T-helper 2 cell (primary cell): ENCODE measurements at regions not wholly inside any gene's neighbourhood (a gene's known extent, or its start where the extent isn't known, plus 50 kb on each side); places are given as distances from the start of the nearest gene placed in this dataset.
"Not testable (repeated sequence)": the region's sequence is repeated elsewhere in the genome, so short reads cannot be mapped to it uniquely, and the experiment has no call there.

Source experiments
- DNase-seq, 5 experiments: peaks; one replicate each; pipeline versions ENCODE4 v3.0.0 to v3.0.0-alpha.2; 2012 to 2022

GRCh38 chrY:13756615-13757014 is 52.9 kb downstream of the TMSB4Y start:
- DNase-seq: no peak

DNA sequence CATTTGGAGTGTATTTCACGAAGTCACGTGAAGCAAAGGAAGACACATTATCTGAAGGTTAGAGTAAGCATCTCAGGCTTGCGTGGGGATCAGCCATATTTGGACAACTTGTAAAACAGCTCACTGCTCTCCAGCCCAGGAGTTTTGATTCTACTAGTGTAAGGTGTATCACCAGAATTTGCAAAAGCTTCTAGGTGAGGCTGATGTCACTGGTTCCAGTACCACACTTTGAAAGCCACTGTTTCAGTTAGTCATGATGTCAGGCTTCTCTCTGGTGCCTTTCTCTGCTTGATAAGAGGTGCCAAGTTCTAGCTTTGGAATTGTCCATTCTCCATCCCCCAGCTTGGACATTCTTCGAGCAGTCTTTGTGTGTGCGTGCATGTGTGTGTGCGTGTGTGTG is 62.3 kb downstream of the TMSB4Y start:
- no peak for DNase-seq

DNA sequence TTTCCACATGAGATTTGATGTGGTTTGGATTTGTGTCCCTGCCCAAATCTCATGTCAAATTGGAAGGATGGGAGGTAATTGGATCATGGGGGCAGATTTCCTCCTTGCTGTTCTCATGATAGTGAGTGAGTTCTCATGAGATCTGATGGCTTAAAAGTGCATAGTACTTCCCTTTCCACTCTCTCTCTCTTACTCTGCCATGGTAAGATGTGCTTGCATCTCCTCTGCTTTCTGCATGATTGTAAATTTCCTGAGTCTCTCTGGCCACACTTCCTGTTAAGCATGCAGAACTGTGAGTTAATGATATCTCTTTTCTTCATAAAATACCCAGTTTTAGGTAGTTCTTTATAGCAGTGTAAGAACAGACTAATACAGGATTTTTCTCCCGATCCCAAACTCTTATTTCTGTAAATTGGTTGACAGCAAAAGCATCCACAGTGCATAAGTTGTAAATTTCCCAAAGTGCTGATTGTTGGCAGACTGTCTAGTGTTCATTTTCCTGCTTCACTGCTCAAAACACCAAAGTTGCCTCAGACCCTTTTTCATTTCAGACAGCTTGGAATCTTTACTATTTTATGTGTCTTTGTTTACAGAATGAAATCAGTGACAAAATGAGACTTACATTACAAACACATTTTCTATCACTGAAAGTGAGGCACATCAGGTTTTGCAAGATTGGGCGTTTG is 86.6 kb downstream of the TMSB4Y start:
- peak in 1 of 5 experiments; percentile 32 for DNase-seq

GRCh38 chrY:13795067-13795466 is 91.4 kb downstream of the TMSB4Y start:
- no peak for DNase-seq

- no peak for DNase-seq
These were observed 99.1 kb downstream of the TMSB4Y start for GRCh38 chrY:13802828-13803227.

- DNase-seq: no peak
These were observed 99.7 kb downstream of the TMSB4Y start for GRCh38 chrY:13803424-13803823.

- no peak for DNase-seq
These were observed 100.7 kb downstream of the TMSB4Y start for GRCh38 chrY:13804124-13805056.

- DNase-seq: peak in 1 of 5 experiments; percentile 33
These were observed 101.5 kb downstream of the TMSB4Y start for GRCh38 chrY:13805057-13805735.

DNA sequence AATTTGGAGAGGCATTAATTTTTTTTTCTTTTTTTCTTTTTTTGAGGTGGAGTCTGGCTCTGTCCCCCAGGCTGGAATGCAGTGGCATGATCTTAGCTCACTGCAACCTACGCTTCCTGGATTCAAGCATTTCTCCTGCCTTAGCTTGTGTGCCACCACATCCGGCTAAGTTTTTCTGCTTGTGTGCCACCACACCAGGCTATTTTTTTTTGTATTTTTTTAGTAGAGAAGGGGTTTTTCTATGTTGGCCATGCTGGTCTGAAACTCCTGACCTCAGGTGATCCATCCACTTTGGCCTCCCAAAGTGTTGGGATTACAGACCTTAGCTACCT is 102.0 kb downstream of the TMSB4Y start:
- DNase-seq: peak in 1 of 5 experiments; percentile 64

- DNase-seq: no peak
These were observed 126.4 kb downstream of the TMSB4Y start for GRCh38 chrY:13830089-13830488.

DNA sequence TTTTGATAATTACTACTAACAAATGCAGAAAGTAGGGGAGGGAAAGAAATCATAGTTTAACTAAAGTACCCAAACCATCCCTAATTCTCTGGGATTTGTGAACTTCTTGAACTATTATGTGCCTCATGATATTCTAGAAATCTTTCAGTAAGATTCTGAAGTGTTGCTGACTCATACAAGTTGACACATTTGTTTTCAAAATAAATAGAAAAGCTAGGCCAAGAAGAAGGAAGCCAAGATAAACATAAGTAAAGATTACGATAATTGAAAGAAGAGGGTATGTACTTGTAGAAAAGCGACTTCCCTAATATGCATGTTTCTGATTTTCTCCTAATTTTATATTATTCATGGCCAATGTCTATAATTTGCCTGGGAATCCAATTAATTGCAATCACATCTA is 140.7 kb downstream of the TMSB4Y start:
- no peak for DNase-seq

GRCh38 chrY:13845276-13845675 is 141.0 kb downstream of the VCY start:
- no peak for DNase-seq

DNA sequence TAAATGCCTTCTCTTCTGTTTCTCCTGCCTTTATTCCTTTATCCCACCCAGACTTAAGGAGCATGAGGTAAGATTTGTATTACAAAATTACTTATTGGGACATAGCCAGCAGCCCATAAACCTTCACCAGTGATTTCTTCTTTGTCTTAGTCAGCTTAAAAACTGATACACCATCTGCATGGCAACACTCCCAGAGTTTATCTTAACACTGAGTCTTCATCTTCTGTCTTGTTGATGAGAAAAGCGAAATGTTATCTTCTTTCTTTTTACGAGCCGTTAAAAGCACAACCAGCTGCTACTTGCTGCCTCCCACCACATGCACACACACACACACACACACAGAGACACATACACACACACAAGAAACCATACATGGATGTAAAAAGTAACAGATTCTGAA is 116.7 kb downstream of the VCY start:
- no peak for DNase-seq

DNA sequence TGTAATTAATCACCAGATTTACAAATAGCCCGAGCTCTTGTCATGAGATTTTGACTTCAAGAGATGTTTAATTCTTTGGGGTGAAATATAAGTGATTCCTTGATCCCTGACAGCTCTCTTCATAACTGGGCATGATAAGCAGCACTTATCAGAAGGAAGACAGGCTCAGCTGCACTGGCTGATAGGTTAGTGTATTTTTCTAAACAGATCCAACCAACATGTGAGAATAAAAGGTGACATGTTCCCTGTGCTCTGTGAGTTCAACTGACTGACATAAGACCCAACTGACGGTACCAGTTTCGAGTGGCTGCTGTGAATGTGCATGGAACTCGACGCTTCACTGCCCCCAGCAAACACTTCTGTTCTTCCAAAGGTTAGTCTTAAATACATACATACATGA is 114.8 kb downstream of the VCY start:
- DNase-seq: no peak

- DNase-seq: no peak
These were observed 113.6 kb downstream of the VCY start for GRCh38 chrY:13872696-13873095.

DNA sequence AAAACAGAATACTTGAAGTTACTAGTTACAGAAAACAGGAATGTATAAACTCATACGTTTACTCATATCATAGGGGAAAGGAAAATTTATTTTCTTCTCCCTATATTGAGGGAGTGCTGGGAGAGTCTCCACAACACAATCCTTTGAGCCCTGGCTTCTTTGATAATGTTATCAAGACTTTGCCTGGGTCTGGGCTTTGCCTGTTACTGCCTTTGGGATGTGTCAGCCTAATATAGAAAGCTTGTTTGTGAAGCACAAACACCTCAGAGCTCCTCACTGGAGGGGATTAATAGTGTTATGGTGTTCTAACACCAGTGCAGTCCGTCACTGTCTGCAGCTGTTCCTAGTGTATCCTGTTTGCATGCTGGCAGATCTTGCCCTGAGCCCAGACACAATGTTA is 107.8 kb downstream of the VCY start:
- DNase-seq: no peak

GRCh38 chrY:13881096-13881495 is 105.2 kb downstream of the VCY start:
- no peak for DNase-seq

DNA sequence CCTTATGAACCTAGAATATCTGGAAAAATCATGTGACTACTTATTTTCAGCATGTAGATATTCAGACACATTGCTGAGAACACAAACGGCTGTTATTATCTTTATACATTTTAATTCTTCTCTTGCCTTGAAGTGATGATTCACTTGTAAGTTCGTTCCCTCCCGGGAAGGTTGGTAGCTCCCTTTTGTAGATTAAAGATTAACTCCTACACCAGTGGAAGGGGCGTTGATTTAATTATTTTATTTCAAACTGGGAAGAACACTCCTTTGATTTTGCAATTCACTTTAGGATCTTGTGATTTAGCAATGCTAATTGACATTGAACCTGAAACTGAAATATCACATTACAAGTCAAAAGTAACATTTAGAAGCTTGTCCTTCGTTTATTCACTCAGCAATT is 103.4 kb downstream of the VCY start:
- DNase-seq: no peak

DNA sequence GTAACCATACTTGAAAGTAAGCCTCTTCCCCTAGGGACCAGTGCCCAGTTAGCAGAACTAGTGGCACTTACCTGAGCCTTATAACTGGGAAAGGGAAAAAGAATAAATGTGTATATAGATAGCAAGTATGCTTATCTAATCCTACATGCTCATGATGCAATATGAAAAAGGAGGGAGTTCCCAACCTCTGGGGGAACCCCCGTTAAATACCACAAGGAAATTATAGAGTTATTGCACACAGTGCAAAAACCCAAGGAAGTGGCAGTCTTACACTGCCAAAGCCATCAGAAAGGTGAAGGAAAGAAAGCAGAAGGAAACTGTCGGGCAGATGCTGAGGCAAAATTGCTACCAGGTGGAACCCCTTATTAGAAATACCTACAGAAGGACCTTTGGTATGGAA is 92.2 kb downstream of the VCY start:
- peak in 1 of 5 experiments; percentile 2 for DNase-seq

DNA sequence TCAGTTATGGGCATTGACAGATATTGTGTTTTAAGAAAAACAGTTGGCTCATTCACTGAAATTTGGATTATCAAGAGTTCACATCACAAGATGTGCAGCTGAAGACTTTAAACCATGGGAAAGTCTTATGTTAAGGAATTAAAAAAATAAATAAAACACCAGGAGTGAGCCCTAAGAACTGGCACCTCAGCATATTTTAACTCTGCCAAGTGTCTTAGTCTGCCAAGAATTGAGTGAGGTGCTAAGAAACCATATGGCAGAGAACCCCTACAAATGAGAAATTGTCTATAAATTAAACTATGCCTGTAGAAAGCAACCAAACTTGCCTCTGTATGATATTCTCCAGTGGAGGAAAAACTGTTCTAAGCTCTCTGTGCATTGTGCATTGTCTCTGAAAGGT is 78.5 kb downstream of the VCY start:
- DNase-seq: no peak

DNA sequence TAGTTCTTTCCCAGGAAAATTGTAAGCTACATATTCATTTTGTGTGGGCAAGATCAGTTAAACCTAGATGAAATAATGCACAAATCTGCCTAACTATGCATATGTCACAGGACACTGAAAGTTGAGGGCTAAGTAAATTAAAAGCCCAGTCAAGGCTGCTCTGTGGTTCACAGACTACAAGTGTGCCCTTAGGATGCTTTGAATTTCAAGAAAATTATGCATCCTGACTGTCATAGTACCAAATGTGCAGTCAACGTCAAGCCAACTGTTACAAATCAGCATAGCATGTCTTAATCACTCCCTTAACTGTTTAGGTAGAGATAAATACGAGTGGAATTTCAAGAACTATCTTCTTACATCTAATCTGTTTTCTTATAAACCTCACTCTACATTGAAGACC is 55.8 kb downstream of the VCY start:
- DNase-seq: not testable (repeated sequence)
